ENCODE measurements at regions not wholly inside any gene's neighbourhood (a gene's known extent, or its start where the extent isn't known, plus 50 kb on each side); places are given as distances from the start of the nearest gene placed in this dataset. TPM values are rescaled to one million over a fixed set of nuclear protein-coding genes. Genes with fewer than 3 reads are reported as not detected.

DNA sequence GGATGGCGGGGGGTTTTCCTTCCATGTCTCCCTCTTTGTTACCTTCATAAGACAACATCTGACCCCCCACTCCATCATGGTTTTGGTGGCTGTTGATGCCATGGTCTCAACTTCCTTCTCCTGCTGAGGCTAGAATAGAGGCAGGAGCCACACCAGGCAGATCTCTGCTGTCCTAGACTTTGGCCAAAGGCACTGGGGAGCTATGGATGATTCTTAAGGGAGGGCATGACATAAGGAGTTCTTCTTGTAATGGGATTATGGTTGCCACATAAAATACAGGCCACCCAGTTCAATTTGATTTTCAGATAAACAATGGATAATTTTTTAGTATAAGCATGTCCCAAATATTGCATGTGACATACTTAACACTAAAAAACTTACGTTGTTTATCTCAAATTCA, 52.2 kb upstream of the IER5L start:
- no peaks in the 10 kb centered on the region for H3K9me1 ChIP-seq (replicated peaks; ENCODE audit: control insufficient read depth, extremely low read depth, insufficient read depth, low read length)
- no peak overlapping the region for H3K4me2 ChIP-seq (ENCODE audit: insufficient read depth, low read length)
- H3K9me3 ChIP-seq (replicated peaks; ENCODE audit: control insufficient read depth, insufficient read depth, low read length) = no peaks in the 10 kb centered on the region
- no peaks in the 10 kb centered on the region for H3K4me1 ChIP-seq (ENCODE audit: control insufficient read depth, extremely low read depth, insufficient read depth, low read length)
- FAIRE-seq (no peak), DNase-seq (ENCODE audit: low read depth, low spot score) (no peak)
- H3K79me2 ChIP-seq (ENCODE audit: control insufficient read depth, insufficient read depth, low read length) = no peaks in the 10 kb centered on the region
- no peak overlapping the region for H3K4me3 ChIP-seq (replicated peaks in 1 of 3; ENCODE audit: insufficient read depth in 1 of 3, low read depth in 1 of 3, low read length in 3 of 3)
- H3K9ac ChIP-seq (replicated peaks; ENCODE audit: extremely low read depth, insufficient read depth, low read length) = no peak overlapping the region
- no peaks in the 10 kb centered on the region for H3K36me3 ChIP-seq (ENCODE audit: control insufficient read depth in 2 of 2, extremely low read depth in 1 of 2, insufficient read depth in 2 of 2, low read length in 2 of 2)
- intact Hi-C loops (cut with micrococcal nuclease) (no loop called here), dilution Hi-C loops (cut with MboI; ENCODE audit: extremely low pct_ligation_motif_present, low sequenced_read_pairs) (no loop called here)
- CTCF ChIA-PET = no interaction called here
- no peaks in the 10 kb centered on the region for H4K20me1 ChIP-seq (replicated peaks; ENCODE audit: control insufficient read depth, extremely low read depth, insufficient read depth, low read length)
- H3K27ac ChIP-seq (ENCODE audit: insufficient read depth, low read depth, low read length) = no peak overlapping the region
- TF ChIP-seq CTCF (IDR thresholded peaks at IDR 0.05; ENCODE audit: extremely low read depth in 1 of 2, insufficient read depth in 1 of 2, low read depth in 1 of 2, low read length in 2 of 2) (no peak), MAX (IDR thresholded peaks at IDR 0.05; ENCODE audit: insufficient read depth, insufficient read length) (no peak), MYC (IDR thresholded peaks at IDR 0.05; ENCODE audit: low read depth, low read length) (no peak), POLR2AphosphoS5 (IDR thresholded peaks at IDR 0.05; ENCODE audit: insufficient read depth, low read depth, low read length) (no peak), JUN (IDR thresholded peaks at IDR 0.05; ENCODE audit: borderline replicate concordance, insufficient read depth, insufficient read length, low read depth) (no peak), GATA2 (IDR thresholded peaks at IDR 0.05; ENCODE audit: insufficient read depth, insufficient read length, low read depth, low read length) (no peak)
- no peaks in the 10 kb centered on the region for H3K27me3 ChIP-seq (ENCODE audit: control insufficient read depth in 2 of 2, insufficient read depth in 2 of 2, low read length in 2 of 2)
- H2AFZ ChIP-seq (ENCODE audit: low read depth, low read length) = no peak overlapping the region
- BruUV-seq (replicated peaks) = no TSS peak
- POLR2A ChIA-PET = no interaction called here

Small RNA genes in the stretch of these regions (small RNA-seq; reads per million reads assigned to genes)
- gene AL353803.5 (ENCODE audit: insufficient read depth, insufficient read length, low read depth, low replicate concordance) = not detected
- gene RN7SL159P (ENCODE audit: insufficient read depth, insufficient read length, low read depth, low replicate concordance) = not detected

Data from endothelial cell of umbilical vein (primary cell).